NCI-H2107 (cell line): ENCODE measurements at regions not wholly inside any gene's neighbourhood (a gene's known extent, or its start where the extent isn't known, plus 50 kb on each side); places are given as distances from the start of the nearest gene placed in this dataset.
"Not testable (repeated sequence)": the region's sequence is repeated elsewhere in the genome, so short reads cannot be mapped to it uniquely, and the experiment has no call there.

Source experiments
- DNase-seq: peaks from one replicate; lab custom pipeline; 2025; lab: John Stamatoyannopoulos, UW

DNA sequence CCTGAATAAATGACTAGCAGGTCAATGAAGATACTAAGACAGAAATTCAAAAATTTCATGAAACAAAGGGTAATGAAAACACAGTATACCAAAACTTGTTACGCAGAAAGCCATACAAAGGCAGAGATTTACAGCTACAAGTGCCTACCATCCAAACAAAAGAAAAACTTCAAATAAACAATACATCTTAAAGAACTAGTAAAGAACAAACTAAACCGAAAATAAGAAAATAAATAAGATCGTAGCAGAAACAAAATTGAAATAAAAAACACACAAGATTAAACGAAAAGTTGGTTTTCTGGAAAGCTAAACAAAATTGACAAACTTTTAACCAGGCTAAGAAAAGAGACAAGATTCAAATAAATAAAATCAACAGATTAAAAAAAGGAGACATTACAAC, 51.5 kb downstream of the VPREB1 start:
- DNase-seq: not testable (repeated sequence)

DNA sequence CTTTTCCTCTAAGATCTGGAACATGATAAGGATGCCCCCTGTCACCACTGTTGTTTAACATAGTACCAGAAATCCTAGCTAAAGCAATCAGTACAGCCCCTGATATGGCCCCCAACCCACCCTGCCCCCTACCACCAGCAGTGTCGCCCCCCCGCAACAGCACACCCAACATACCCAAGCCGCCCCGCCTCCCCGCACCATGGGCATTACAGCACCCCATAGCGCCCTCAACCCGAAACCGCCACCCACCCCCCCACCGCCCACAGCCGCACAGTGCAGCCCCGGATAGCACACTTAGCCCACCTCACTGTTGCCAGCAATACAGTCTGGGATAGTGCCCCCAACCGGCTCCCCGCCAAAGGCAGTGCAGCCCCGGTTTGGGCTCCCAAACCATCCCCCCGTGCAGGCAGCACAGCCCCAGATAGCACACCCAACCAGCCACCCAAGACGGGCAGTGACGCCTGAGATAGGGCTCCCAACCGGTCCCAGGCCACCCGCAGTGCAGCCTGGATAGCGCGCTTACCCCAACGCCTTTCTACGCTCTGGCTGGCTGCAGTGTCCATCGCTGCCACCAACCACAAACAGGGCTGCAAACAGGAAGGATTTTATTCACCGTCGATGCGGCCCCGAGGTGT, 52.7 kb downstream of the VPREB1 start:
- DNase-seq: not testable (repeated sequence)

GRCh38 chr22:22297794-22298653, 53.4 kb downstream of the VPREB1 start:
- DNase-seq: not testable (repeated sequence)

GRCh38 chr22:22298654-22299009, 54.0 kb downstream of the VPREB1 start:
- DNase-seq: not testable (repeated sequence)

DNA sequence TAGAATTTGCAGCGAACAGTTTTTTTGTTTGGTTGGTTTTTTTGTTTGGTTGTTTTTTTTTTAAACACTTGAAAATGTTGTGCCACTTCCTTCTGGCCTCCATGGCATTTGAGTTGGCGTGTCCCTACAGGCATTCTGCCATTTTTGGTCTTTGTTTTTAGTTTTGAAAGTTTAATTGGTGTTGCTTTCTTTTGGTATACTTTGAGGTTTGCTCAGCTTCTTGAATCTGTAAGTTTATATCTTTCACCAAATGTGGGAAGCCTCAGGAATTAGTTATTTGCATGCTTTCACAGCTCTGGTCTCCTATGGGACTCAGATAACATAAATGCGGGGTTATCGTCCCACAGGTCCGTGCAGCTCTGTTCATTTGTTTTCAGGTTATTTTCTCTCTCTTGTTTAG, 55.9 kb downstream of the VPREB1 start:
- DNase-seq: not testable (repeated sequence)

DNA sequence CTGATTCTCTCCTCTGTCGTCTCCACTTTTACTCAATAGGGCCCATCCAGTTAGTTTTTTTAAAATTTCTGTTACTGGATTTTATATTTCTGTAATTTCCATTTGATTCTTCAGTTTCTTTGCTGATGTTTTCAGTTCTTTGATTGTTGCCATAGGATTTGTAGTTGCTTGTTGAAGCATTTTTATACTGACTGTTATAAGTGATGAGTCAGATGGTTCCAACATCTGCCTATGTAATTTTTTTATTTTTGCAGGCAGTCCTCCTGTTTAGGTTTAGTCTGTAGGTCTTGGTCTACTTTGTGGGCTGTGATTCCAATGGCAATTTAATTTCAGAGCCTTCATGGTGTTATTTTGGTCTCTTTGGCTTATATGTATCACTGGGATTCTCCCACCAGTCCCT, 56.4 kb downstream of the VPREB1 start:
- DNase-seq: not testable (repeated sequence)

DNA sequence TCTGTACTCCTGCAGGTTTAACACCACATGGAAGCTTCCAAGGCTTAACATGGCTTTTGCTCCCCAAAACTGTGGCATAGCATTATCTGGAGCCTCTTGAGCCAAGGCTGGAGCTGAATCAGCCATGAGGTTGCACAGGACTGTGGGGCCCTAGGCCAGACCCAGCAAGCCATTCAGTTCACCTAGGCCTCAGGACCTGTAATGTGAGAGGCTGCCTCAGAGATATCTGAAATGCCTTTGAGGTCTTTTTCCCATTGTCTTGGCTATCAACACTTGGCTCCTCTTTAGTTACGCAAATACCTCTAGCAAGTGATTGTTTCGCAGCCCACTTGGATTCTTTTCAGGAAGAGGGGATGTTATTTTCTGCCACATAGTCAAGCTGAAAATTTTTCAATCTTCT, 72.0 kb downstream of the VPREB1 start:
- no peak for DNase-seq

DNA sequence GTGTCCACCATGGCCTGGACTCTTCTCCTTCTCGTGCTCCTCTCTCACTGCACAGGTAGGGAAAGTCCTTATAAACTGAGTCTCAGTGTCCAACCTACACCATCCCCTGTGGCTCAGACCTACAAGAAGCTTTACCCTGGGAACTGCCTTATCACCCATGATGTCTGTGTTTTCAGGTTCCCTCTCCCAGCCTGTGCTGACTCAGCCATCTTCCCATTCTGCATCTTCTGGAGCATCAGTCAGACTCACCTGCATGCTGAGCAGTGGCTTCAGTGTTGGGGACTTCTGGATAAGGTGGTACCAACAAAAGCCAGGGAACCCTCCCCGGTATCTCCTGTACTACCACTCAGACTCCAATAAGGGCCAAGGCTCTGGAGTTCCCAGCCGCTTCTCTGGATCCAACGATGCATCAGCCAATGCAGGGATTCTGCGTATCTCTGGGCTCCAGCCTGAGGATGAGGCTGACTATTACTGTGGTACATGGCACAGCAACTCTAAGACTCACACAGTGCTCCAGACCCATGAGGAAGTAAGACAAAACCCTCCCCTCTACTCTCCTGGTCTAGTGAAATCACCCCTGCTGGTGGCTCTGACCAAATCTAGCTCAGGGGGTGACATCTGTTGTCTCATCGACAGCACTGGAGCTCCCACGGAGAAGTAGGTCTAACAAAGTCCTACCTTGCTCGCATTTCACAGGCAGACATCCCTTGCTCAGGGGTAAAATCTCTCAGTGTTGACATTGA, 74.3 kb downstream of the VPREB1 start:
- DNase-seq: no peak

DNA sequence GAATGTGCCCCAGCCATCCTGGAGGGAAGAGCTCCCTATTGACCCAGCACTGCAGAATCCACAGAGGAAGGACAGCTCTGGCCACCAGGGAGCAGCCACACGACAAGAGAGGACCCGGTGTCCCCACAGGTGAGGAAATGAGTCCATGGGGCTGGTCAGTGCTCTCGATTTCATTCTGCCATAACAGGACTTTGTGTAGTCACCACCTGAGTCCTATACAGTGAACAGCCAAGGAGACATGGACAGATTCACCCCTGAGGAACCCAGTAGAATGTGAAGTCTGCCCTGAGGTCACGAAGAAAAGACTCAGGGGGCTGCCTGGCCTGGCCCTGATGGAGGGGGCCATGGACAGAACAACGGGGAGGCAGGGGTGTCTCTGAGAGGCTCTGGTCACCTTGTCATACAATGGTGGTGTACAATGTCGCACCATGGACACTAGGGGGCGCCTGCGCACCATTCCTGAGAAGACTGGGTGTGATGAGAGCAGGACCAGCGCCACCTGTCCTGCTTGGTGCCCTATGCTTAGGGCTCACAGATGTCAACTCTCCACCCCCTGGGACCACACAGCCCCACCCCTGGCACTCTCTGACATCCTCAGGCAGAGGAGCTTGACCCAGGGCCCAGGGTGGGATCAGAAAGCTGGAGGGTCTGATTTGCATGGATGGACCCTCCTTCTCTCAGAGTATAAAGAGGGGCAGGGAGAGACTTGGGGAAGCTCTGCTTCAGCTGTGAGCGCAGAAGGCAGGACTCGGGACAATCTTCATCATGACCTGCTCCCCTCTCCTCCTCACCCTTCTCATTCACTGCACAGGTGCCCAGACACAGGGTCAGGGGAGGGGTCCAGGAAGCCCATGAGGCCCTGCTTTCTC, 77.4 kb downstream of the VPREB1 start:
- peak; percentile 2 for DNase-seq

DNA sequence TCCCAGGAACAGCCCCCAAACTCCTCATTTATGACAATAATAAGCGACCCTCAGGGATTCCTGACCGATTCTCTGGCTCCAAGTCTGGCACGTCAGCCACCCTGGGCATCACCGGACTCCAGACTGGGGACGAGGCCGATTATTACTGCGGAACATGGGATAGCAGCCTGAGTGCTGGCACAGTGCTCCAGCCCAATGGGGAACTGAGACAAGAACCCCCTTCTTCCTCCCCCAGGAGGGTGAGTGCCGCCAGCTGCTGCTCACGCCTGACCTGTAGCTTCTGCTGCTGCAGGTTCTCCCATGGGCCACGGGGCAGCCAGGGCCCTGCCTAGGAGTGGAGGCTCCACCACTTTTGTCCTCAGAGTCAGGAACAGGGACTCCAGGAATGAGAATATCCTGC, 78.2 kb downstream of the VPREB1 start:
- no peak for DNase-seq

DNA sequence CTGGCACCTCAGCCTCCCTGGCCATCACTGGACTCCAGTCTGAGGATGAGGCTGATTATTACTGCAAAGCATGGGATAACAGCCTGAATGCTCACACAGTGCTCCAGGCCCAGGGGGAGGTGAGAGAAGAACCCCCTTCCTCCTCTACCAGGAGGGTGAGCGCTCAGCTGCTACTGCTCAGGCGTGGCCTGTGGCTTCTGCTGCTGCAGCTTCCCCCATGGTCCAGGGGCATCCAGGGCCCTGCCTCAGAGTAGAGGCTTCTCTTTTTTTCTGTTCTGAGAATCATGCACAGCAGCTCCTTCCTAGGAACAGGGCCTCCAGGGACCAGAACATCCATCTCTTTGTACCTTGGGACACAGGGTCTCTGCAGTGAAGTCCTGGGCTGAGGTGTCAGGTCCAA, 83.1 kb downstream of the VPREB1 start:
- DNase-seq: no peak

DNA sequence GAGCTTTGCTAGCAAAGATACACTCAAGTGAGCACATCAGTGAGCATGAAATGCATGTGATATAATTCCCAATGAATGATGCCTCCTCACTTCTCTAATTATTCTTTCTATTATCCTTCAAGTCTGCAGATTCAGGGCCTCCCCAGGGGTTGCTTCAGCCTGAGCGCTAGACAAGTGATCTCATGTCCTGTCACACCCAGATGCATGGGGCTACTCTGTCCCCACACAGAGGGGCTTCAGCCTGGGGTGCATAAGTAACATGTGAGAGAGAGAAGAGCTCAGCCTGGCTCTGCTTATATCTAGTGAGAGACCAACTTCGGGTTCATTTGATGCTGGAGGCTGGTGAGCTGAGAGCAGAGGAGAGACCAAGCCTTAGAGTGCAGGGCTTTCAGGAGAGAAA, 85.2 kb downstream of the VPREB1 start:
- DNase-seq: no peak

DNA sequence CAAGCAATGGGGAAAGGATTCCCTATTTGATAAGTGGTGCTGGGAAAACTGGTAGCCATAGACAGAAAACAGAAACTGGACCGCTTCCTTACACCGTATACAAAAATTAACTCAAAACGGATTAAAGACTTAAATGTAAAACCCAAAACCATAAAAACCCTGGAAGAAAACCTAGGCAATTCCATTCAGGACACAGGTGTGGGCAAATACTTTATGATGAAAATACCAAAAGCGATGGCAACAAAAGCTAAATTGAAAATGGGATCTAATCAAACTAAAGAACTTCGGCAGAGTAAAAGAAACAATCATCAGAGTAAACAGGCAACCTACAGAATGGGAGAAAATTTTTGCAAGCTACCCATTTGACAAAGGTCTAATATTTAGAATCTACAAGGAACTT, 91.1 kb downstream of the VPREB1 start:
- not testable (repeated sequence) for DNase-seq

DNA sequence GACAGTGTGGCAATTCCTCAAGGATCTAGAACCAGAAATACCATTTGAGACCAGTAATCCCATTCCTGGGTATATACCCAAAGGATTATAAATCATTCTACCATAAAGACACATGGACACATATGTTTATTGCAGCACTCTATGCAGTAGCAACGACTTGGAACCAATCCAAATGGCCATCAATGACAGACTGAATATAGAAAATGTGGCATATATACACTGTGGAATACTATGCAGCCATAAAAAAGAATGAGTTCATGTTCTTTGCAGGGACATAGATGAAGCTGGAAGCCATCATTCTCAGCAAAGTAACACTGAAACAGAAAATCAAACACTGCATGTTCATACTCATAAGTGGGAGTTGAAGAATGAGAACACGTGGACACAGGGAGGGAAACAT, 91.7 kb downstream of the VPREB1 start:
- not testable (repeated sequence) for DNase-seq

GRCh38 chr22:22338778-22339177, 94.2 kb downstream of the VPREB1 start:
- not testable (repeated sequence) for DNase-seq

DNA sequence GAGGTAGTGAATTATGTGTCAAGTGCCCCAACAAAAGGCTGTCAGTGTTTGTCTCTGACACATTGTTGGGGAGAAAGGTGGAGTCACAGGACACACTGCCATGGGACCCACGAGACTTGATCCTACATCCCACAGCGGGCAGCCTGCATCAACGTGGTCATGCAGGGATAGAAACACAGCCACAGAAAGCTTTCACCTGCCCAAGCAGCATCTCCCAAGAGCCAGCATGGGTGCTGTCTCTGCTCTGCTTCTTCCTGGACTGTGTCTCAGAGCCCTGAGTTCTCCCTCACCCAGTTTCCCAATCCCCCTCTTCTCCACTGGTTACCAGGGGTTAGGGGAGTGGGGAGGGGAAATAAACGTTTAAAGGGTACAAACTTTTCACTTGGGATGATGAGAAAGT, 97.2 kb downstream of the VPREB1 start:
- DNase-seq: no peak

GRCh38 chr22:22342697-22343580, 98.4 kb downstream of the VPREB1 start:
- DNase-seq: peak; percentile 55

DNA sequence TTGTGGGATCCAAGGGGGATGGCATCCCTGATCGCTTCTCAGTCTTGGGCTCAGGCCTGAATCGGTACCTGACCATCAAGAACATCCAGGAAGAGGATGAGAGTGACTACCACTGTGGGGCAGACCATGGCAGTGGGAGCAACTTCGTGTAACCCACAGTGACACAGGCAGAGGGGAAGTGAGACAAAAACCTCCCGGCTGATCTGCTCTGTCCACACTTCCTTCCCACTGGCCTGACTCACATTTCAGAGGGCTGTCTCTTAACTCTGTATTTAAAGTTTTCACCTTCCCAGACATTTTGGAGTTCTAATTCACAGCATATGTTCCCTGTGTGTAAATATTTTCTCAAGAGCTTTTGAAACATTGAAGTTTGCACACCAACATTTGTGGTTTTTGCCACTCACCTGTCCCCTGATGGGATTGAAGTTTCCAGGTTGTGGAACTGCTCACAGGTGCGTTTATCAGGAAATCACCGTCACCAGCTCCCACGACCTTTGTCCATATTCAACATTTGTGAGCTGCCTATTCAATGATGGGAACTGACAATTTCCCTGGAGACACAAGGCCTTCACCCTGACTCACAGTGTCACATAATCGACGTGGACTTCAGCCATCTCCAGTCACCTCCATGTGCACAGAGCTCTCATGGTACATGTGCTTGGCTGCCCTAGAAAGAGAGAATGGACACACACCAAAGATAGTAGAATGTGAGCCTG, 99.2 kb downstream of the VPREB1 start:
- no peak for DNase-seq

DNA sequence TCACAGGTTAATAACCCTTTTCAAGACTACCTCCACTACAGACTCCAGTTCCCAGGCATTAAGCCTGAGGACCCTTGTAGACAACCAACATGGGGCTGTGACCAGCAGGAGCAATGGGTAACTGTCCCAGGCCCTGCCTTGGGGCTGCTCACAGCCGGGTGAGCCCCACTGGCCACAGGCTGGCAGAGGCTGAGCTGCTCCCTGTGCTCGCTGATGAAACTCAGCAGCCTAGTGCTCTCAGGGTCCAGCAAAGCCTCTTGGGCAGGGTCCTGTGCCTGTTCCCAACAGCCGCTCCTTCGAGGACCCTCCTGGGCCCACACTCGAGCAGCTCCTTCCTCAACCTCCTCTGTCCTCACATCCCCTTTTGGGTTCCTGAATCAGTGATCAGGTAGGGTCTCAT, 99.8 kb downstream of the VPREB1 start:
- no peak for DNase-seq

GRCh38 chr22:22345781-22346180, 101.2 kb downstream of the VPREB1 start:
- DNase-seq: no peak
